Trophoblast cell (in vitro differentiated cells and primary cell): ENCODE measurements at regions not wholly inside any gene's neighbourhood (a gene's known extent, or its start where the extent isn't known, plus 50 kb on each side); places are given as distances from the start of the nearest gene placed in this dataset.
A peak's percentile ranks its signal among the peaks of the same experiment; 100 is the strongest.

Experiments used
- DNase-seq, 2 donors: peaks; one replicate each; pipeline ENCODE4 v3.0.0-alpha.2; 2016
- H2AFZ ChIP-seq: 2 replicates; pipeline ENCODE4 v1.6.1; 2013; ENCODE audit warnings: low read length, moderate library complexity, mild to moderate bottlenecking; ENCODE audit not compliant: insufficient read depth, poor library complexity
- H2AK5ac ChIP-seq: 2 replicates; pipeline ENCODE4 v1.6.1; 2013; ENCODE audit warnings: mild to moderate bottlenecking, low read length
- H2BK120ac ChIP-seq: 2 replicates; pipeline ENCODE4 v1.6.1; 2013; ENCODE audit warnings: low read length, mild to moderate bottlenecking, moderate library complexity; ENCODE audit not compliant: insufficient read depth, poor library complexity
- H2BK12ac ChIP-seq: 2 replicates; pipeline ENCODE4 v1.6.1; 2013; ENCODE audit warnings: mild to moderate bottlenecking, low read length, moderate library complexity
- H2BK5ac ChIP-seq: 2 replicates; pipeline ENCODE4 v1.6.1; 2013; ENCODE audit warnings: low read length, low read depth, moderate library complexity, mild to moderate bottlenecking; ENCODE audit not compliant: poor library complexity
- H3K14ac ChIP-seq: 2 replicates; pipeline ENCODE4 v1.6.1; 2013; ENCODE audit warnings: mild to moderate bottlenecking, low read length
- H3K18ac ChIP-seq: 2 replicates; pipeline ENCODE4 v1.6.1; 2013; ENCODE audit warnings: mild to moderate bottlenecking, low read length
- H3K23ac ChIP-seq: 2 replicates; pipeline ENCODE4 v1.6.1; 2013; ENCODE audit warnings: low read length
- H3K27ac ChIP-seq: 2 replicates; pipeline ENCODE4 v1.5.1; 2013; ENCODE audit warnings: low read depth, mild to moderate bottlenecking, inconsistent platforms, low read length, moderate library complexity
- H3K27me3 ChIP-seq: 2 replicates; pipeline ENCODE4 v1.6.1; 2013; ENCODE audit warnings: inconsistent platforms, mild to moderate bottlenecking, low read length, moderate library complexity; ENCODE audit not compliant: insufficient read depth
- H3K36me3 ChIP-seq, 2 experiments: 1 replicate in 1 of 2; 2 replicates in 1 of 2; pipeline ENCODE4 v1.6.1; 2013; ENCODE audit warnings: low read length in 2 of 2, mild to moderate bottlenecking in 2 of 2, moderate library complexity in 1 of 2; ENCODE audit not compliant: insufficient read depth in 2 of 2, control insufficient read depth in 1 of 2
- H3K4ac ChIP-seq: 2 replicates; pipeline ENCODE4 v1.6.1; 2013; ENCODE audit warnings: low read depth, mild to moderate bottlenecking, low read length, moderate library complexity
- H3K4me1 ChIP-seq, 2 experiments: 1 replicate in 1 of 2; 2 replicates in 1 of 2; pipeline ENCODE4 v1.6.1; 2013; ENCODE audit warnings: low read length in 2 of 2, mild to moderate bottlenecking in 2 of 2, moderate library complexity in 1 of 2; ENCODE audit not compliant: insufficient read depth in 2 of 2, control insufficient read depth in 1 of 2
- H3K4me2 ChIP-seq: 2 replicates; pipeline ENCODE4 v1.6.1; 2013; ENCODE audit warnings: inconsistent platforms, mild to moderate bottlenecking, low read length, moderate library complexity
- H3K4me3 ChIP-seq: 2 replicates; pipeline ENCODE4 v1.5.1; 2013; ENCODE audit warnings: mild to moderate bottlenecking, low read depth, low read length, inconsistent platforms
- H3K79me1 ChIP-seq: one replicate; pipeline ENCODE4 v1.6.1; 2013; ENCODE audit warnings: low read length
- H3K79me2 ChIP-seq: 2 replicates; pipeline ENCODE4 v1.6.1; 2013; ENCODE audit warnings: low read length, mild to moderate bottlenecking; ENCODE audit not compliant: control insufficient read depth, insufficient read depth, poor library complexity
- H3K9ac ChIP-seq: 2 replicates; pipeline ENCODE4 v1.6.1; 2013; ENCODE audit warnings: mild to moderate bottlenecking, low read length
- H3K9me3 ChIP-seq: 2 replicates; pipeline ENCODE4 v1.6.1; 2013; ENCODE audit warnings: low read depth, mild to moderate bottlenecking, control low read depth, inconsistent platforms, low read length; ENCODE audit not compliant: insufficient read depth
- H4K12ac ChIP-seq: 2 replicates; pipeline ENCODE4 v1.6.1; 2013; ENCODE audit warnings: low read depth, mild to moderate bottlenecking, low read length, moderate library complexity
- H4K8ac ChIP-seq: 2 replicates; pipeline ENCODE4 v1.6.1; 2013; ENCODE audit warnings: low read depth, mild to moderate bottlenecking, low read length, moderate library complexity
- H4K91ac ChIP-seq: one replicate; pipeline ENCODE4 v1.6.1; 2013; ENCODE audit warnings: low read depth, mild to moderate bottlenecking, low read length, moderate library complexity
- WGBS: extraction: QIAGEN DNeasy Blood & Tissue Kit; methylation state at CpG from one replicate; pipeline ENCODE4 v1.1.7; 2013; ENCODE audit warnings: missing lambda C conversion rate; ENCODE audit not compliant: insufficient read length, insufficient coverage; ENCODE audit errors: extremely low coverage; 5-methylcytosine and 5-hydroxymethylcytosine counted together

DNA sequence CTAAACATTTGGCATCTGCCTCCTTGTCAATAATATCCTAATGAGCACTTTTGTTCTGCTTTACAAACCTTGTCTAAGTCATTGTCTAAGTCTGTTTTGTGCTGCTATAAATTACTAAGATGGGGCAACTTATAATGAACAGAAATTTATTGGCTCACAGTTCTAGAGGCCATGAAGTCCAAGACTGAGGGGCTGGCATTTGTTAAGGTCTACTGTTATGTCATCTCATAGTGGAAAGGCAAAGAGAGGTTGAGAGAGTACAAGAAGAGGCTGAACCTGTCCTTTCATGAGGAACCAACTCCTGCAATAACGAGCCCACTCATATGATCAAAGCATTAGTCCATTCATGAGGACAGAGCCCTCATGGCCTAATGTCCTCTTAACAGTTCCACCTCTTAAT, 72.7 kb upstream of the KLF12 start:
- Histone ChIP-seq H2AK5ac (no peak overlapping the region), H3K9me3 (no peaks in the 10 kb centered on the region), H4K12ac (no peak overlapping the region), H3K4ac (no peak overlapping the region), H3K4me1 (peaks cover 0 to 2% of the 10 kb centered on the region in 2 experiments), H2BK5ac (no peak overlapping the region), H3K9ac (no peak overlapping the region), H3K79me1 (peaks cover 2% of the 10 kb centered on the region), H3K27me3 (no peaks in the 10 kb centered on the region), H4K8ac (no peak overlapping the region), H3K27ac (no peak overlapping the region), H2BK12ac (no peak overlapping the region), H3K4me2 (no peak overlapping the region), H3K14ac (no peak overlapping the region), H2BK120ac (no peak overlapping the region), H3K36me3 (no peaks in the 10 kb centered on the region), H3K23ac (no peak overlapping the region), H4K91ac (no peak overlapping the region), H3K79me2 (no peaks in the 10 kb centered on the region), H3K4me3 (no peak overlapping the region), H2AFZ (no peak overlapping the region), H3K18ac (no peak overlapping the region)
- no peak for DNase-seq
- WGBS, result no CpG with 5 or more reads among the region's 1 CpG

DNA sequence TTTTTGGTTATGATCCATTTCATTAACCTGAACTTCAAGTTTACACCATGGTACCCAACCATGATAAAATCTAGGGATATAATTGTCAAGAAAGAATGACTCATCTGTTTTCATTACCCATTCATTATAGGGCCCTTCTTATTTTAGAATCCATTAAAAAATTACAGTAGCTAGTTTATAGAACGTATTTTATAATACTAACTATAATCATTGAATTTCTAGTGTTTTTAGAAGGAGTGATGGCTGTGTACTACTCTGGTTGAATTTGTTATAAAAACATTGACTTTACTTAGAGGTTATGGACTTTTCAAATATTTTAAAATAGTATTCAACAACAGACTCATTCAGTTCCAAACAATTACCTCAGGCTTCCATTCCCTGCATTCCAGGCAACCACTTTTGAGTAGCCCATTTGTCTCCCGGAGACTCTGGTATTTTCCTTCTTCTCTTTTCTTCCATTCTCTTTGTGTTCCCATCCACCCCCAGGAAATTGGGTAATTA, 71.9 kb upstream of the KLF12 start:
- H3K4ac ChIP-seq, result no peak overlapping the region

DNA sequence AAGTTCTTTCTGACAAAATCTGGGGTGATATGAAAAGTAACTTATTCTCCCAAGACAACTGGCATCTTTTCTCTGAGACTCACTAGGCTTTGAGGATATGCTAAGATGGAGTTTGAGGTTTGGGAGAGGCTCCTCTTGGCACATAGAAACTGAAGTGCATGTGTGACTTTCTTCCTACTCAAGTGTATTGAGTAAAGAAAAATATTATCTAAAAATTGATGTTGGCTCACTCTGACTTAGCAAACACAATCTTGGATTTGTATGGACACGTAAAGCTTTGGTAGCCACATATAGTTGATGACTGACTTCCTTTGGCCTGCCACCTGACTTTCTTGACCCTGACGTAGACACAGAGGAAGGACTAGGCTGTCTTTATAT, 71.1 kb upstream of the KLF12 start:
- Histone ChIP-seq H2AFZ (no peak overlapping the region), H3K4me3 (no peak overlapping the region), H2BK12ac (no peak overlapping the region), H3K23ac (no peak overlapping the region), H3K4ac (no peak overlapping the region), H3K27me3 (no peaks in the 10 kb centered on the region), H4K12ac (no peak overlapping the region), H2BK5ac (no peak overlapping the region), H3K36me3 (no peaks in the 10 kb centered on the region), H4K8ac (no peak overlapping the region), H3K79me2 (no peaks in the 10 kb centered on the region), H3K14ac (no peak overlapping the region), H3K79me1 (peaks cover 2% of the 10 kb centered on the region), H3K4me1 (peaks cover 0 to 2% of the 10 kb centered on the region in 2 experiments), H3K9me3 (no peaks in the 10 kb centered on the region), H3K27ac (no peak overlapping the region), H3K9ac (no peak overlapping the region), H2BK120ac (peak overlapping the region; percentile 37), H3K18ac (no peak overlapping the region), H4K91ac (no peak overlapping the region), H3K4me2 (no peak overlapping the region), H2AK5ac (no peak overlapping the region)
- WGBS, result no CpG with 5 or more reads among the region's 2 CpGs
- no peak for DNase-seq

More for the DNA sequence above, 71.9 kb upstream of the KLF12 start:
- no peaks in the 10 kb centered on the region for H3K79me2 ChIP-seq
- WGBS, result no CpG with 5 or more reads among the region's 2 CpGs
- H3K14ac ChIP-seq, result no peak overlapping the region
- no peaks in the 10 kb centered on the region for H3K27me3 ChIP-seq
- H3K79me1 ChIP-seq, result peaks cover 2% of the 10 kb centered on the region
- no peak overlapping the region for H2BK120ac ChIP-seq
- no peaks in the 10 kb centered on the region for H3K36me3 ChIP-seq
- no peak overlapping the region for H3K27ac ChIP-seq
- H3K23ac ChIP-seq, result no peak overlapping the region
- no peak overlapping the region for H2AFZ ChIP-seq
- H4K91ac ChIP-seq, result no peak overlapping the region
- peaks cover 0 to 2% of the 10 kb centered on the region in 2 experiments for H3K4me1 ChIP-seq
- no peak overlapping the region for H3K4me3 ChIP-seq
- no peak overlapping the region for H4K8ac ChIP-seq
- no peak overlapping the region for H3K9ac ChIP-seq
- H3K4me2 ChIP-seq, result no peak overlapping the region
- no peak overlapping the region for H3K18ac ChIP-seq
- no peak overlapping the region for H4K12ac ChIP-seq
- H2AK5ac ChIP-seq, result no peak overlapping the region
- H2BK12ac ChIP-seq, result no peak overlapping the region
- DNase-seq, result peak; percentile 31 to 38
- no peaks in the 10 kb centered on the region for H3K9me3 ChIP-seq
- no peak overlapping the region for H2BK5ac ChIP-seq

DNA sequence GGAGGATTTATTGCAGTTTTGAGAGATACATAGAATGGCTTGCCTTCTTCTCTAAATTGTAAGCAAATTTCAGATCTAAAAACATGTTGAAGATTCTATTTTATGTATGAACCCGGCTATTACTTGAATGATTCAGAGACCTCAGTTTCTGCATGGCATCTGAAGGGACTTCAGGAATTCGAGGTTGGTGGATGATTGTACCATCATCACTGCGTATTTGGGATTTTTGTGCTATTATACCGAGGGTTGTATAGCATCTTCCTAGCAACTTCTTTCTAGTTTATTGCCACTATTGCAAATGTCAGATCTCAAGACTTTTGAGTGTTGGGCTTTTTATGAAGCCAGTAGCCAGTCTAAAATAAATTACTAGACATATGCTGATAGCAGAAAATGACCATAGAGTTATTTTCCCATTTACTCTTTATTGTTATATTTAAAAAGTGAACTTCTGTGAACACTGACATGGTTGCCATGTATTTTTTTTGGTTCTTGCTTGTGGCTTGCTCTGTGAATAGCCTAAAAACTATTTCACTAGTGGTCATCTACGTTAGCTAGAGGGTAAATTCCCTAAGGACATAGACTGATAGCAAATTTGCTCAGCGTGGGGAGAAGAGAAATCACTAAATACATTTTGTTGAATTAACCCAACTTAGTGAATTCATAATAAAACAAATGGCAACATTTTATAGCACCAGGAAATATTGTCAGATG, 70.6 kb upstream of the KLF12 start:
- Histone ChIP-seq H3K27me3 (no peaks in the 10 kb centered on the region), H3K23ac (no peak overlapping the region), H4K91ac (no peak overlapping the region), H3K14ac (no peak overlapping the region), H3K4me2 (no peak overlapping the region), H3K79me1 (peaks cover 2% of the 10 kb centered on the region), H3K9me3 (no peaks in the 10 kb centered on the region), H2BK120ac (no peak overlapping the region), H3K36me3 (no peaks in the 10 kb centered on the region), H2BK5ac (no peak overlapping the region), H3K4ac (no peak overlapping the region), H4K8ac (no peak overlapping the region), H4K12ac (no peak overlapping the region), H2AFZ (no peak overlapping the region), H3K9ac (no peak overlapping the region), H3K79me2 (no peaks in the 10 kb centered on the region), H2AK5ac (no peak overlapping the region), H3K4me1 (peaks cover 0 to 2% of the 10 kb centered on the region in 2 experiments), H3K27ac (no peak overlapping the region), H3K4me3 (no peak overlapping the region), H2BK12ac (no peak overlapping the region), H3K18ac (no peak overlapping the region)
- DNase-seq, result peak; percentile 16 to 58
- WGBS, result no CpG with 5 or more reads among the region's 6 CpGs
